Stimulated activated CD8-positive, alpha-beta memory T cell treated with anti-CD3 and anti-CD28 coated beads, Interleukin-15, amount 100 ng/mL, for 1 hour (primary cell): ENCODE measurements at regions not wholly inside any gene's neighbourhood (a gene's known extent, or its start where the extent isn't known, plus 50 kb on each side); places are given as distances from the start of the nearest gene placed in this dataset.
"Not testable (repeated sequence)": the region's sequence is repeated elsewhere in the genome, so short reads cannot be mapped to it uniquely, and the experiment has no call there.

Experiments used
- DNase-seq: peaks from one replicate; pipeline ENCODE4 v3.0.0-alpha.2; 2020; ENCODE audit warnings: low read depth

GRCh38 chr17:14732211-14732610, 431.3 kb downstream of the HS3ST3B1 start:
- no peak for DNase-seq

DNA sequence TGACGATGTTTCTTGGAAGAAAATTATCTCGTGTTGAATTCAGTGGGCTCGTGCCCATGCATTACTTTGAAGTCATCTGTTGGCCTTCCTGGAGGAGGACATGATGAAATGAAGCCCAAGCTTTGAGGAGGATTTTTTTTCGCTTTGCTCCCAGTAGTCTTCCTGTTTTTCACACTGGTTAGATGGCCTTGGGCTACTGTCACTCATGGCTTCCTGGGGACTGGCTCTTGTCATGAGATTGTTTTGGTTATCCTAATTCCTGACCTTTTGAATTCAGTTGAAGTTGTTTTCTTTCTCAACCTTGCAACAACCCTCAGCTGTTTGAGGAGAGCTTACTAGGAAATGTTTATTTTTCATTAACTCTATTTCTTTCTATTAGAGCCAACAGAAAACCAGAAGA, 430.7 kb downstream of the HS3ST3B1 start:
- DNase-seq = no peak

- DNase-seq = no peak
Measured at GRCh38 chr17:14730821-14731220, 429.9 kb downstream of the HS3ST3B1 start.

- DNase-seq = no peak
Measured at GRCh38 chr17:14725729-14726128, 424.8 kb downstream of the HS3ST3B1 start.

GRCh38 chr17:14724770-14725169, 423.9 kb downstream of the HS3ST3B1 start:
- DNase-seq = no peak

- DNase-seq = not testable (repeated sequence)
Measured at GRCh38 chr17:14723349-14723748, 422.5 kb downstream of the HS3ST3B1 start.

DNA sequence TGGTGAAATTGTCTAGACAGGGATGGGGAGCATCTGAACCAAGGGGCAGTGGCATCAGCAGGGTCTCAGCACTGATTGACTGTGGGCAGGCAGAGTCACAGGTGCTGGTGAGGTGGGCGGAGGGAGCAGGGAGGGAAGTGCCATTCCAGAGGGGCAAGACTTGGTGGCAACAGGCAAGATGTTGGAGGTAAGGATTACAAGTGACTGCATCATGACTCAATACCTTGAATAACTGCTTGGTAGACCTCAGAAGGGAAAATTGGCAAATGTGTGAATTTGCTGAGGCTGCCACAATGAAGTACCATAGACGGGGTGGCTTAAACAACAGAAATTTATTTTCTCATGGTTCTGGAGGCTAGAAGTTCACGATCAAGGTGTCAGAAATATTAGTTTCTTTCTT, 419.1 kb downstream of the HS3ST3B1 start:
- no peak for DNase-seq

- DNase-seq = no peak
Measured at GRCh38 chr17:14717859-14718258, 417.0 kb downstream of the HS3ST3B1 start.

GRCh38 chr17:14715561-14715960, 414.7 kb downstream of the HS3ST3B1 start:
- no peak for DNase-seq

DNA sequence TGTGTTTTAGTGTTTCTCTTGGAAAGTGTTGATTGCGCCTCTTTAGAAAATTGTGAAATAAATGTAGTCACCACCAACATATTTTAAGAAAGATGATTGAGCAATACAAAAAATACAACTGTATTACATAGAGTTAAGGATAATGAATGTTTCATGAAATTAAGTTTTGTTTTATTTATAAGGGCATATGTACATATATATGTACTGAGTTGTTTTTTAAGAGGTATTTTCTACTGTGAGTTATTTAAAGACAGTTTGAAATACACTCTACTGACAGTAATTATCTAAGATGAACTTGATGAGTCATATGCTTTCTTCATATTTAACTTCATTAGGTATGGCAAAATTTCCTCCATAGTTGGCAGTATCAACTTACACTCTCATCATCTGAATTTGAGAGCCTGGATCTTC, 411.7 kb downstream of the HS3ST3B1 start:
- DNase-seq = no peak

GRCh38 chr17:14704121-14704520, 403.2 kb downstream of the HS3ST3B1 start:
- no peak for DNase-seq

- DNase-seq = no peak
Measured at GRCh38 chr17:14701886-14702285, 401.0 kb downstream of the HS3ST3B1 start.

- DNase-seq = no peak
Measured at GRCh38 chr17:14699574-14700185, 398.8 kb downstream of the HS3ST3B1 start.

GRCh38 chr17:14693382-14693781, 392.5 kb downstream of the HS3ST3B1 start:
- no peak for DNase-seq

- DNase-seq = no peak
Measured at GRCh38 chr17:14690704-14691103, 389.8 kb downstream of the HS3ST3B1 start.

DNA sequence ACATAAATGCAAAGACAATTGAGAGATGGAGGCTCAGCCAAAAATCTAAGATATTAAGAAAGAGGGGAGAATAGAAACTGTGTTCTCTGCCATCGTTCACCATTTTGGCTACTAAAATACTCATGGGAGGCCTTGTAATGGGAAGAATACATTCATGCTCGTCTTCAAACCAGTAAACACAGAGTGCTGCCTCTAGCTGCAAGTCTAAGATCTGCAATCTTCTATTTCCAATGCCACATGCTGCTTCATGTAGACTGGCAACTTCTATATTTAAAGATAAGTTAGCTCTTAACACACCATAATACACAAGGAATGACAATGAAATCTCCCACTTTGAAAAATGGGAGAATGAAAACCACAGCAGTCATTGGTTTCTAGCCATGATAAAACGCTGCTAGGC, 387.3 kb downstream of the HS3ST3B1 start:
- no peak for DNase-seq

DNA sequence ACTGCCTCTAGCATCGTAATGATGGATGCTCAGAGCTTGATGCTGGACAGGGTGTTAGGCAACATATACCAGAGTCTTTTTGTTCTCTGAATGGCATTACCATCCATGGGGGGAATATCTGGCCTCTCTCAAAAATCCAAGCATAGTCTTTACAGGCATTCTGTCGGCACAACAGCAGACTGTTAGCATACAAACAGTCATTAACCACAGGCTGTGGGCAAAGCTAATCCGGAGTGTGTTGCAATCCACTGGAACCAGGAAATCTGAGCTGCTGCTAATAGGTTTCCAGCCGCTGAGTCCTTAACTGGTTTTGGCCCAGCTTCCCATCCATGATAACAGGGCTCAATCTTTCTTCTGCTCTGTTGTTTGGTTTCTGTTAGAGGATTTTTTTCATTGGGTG, 371.9 kb downstream of the HS3ST3B1 start:
- no peak for DNase-seq

GRCh38 chr17:14670861-14671260, 370.0 kb downstream of the HS3ST3B1 start:
- no peak for DNase-seq

DNA sequence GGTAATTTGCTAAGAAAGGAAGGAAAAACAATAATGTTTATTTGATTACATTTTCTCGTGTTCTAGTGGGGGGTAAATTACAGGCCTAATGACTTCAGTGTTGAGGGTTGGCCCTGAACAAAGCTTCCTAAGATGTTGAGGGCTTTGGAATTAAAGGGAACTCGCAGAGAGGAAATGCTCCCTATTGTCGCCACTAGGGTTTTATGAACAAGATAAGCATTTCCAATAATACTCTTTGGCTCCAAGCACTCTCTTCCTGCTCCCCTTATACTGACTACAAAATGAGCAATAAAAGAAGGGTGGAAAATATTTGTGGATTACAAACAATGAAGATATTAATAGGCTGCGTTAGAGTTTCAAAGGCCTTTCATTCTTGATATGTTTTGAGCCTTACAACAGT, 363.6 kb downstream of the HS3ST3B1 start:
- no peak for DNase-seq

DNA sequence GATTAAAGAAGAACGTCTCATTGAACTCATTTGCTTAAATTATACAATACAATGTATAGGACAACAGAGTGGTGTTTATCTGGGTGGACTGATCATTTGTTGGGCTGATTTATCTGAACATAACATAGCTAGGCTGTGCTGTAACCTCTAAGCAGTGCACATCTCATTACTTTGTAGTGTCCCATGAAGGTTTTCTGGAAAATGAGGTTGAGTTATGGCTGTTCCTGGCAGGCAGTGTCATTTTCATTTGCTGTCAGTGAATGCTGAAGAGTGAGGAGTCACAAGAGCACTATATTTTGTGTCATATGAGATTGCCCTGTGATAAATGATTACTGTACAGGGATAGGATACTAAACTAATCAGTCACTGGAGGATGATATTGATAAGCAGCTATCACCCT, 340.2 kb downstream of the HS3ST3B1 start:
- no peak for DNase-seq

DNA sequence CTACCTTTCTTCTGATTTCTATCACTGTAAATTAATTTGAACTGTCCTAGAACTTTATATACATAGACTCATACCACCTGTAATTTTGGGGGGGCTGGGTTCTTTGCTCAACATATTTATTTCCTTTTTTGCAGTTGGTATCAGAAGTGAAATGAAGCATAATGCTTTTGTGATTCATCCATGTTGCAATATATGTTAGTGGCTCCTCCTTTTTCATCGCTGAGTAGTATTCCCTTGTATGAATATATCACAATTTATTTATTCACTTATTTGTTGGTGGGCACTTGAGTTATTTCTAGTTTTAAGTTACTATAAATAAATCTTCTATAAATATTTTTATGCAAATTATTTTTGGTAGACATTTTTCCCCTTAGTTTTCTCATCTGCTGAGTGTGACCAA, 336.4 kb downstream of the HS3ST3B1 start:
- DNase-seq = no peak

DNA sequence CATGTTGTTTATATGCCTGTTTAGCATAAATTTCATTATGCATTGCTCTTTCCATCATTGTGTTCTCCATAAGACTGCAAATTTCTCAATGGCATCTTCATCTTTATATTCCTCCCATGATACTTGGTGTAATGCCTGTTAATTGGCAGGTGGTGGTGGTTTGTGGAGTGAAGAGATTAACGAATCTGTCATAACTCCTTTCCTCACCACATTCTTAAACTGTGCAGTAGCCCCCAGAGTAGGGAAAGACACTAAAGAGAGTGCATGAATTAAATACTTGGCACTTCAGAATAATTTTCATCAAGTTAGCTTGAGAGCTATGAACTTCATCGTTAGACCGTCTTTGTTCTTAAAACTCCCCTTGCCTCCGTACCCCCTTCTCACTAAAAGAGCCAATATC, 329.7 kb downstream of the HS3ST3B1 start:
- no peak for DNase-seq

DNA sequence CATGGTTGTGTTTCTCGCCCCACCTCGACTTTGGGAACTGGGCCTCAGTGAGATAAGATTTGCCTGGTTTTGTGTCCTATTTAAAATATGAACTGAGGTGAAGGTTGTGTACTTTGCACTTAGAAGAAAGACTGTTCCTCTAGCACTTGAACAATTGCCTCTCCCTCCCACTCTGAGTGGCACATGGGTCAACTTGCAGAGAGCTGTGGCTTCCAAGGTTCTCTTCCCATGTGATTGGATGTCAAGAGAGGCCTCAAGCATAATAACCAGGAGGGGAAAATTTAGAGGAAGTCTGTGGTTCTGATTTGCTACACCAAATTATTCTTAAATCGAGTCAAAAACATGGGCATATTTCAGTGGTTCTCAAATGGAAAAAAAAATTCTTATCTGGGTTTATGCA, 329.2 kb downstream of the HS3ST3B1 start:
- DNase-seq = no peak

DNA sequence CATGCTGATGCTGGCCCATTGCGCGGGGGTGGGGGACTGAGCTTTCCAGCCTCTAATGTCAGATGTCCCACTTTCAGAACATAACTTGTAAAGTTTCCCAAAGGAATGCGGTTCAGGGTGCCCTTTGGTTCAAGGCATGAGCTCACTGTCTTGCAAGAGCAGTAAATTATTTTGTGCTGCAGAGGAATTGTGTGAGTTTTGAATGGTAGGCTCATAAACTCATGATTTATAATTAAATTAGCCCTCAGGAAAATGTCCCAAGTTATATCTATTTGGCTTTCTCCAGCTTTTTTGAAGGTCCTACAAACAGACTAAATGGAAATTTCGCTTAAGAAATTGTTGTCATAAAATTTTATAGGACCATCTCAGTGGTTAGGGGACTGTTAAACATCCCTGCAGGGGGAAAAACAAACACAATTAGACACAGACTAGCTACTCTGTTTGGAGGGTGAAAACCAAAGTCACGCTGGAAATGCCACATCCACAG, 321.8 kb downstream of the HS3ST3B1 start:
- no peak for DNase-seq
